Stimulated activated CD4-positive, alpha-beta T cell treated with anti-CD3 and anti-CD28 coated beads, Interleukin-2, amount 100 ng/mL, for 24 hours (primary cell): ENCODE measurements at regions not wholly inside any gene's neighbourhood (a gene's known extent, or its start where the extent isn't known, plus 50 kb on each side); places are given as distances from the start of the nearest gene placed in this dataset.

Experiments used
- DNase-seq, 2 donors: peaks; one replicate each; pipeline ENCODE4 v3.0.0-alpha.2; 2020

- DNase-seq, result no peak
Measured at GRCh38 chr4:31325300-31325699, 605.1 kb downstream of the PCDH7 start.

- DNase-seq, result no peak
Measured at GRCh38 chr4:31327031-31327430, 606.9 kb downstream of the PCDH7 start.

DNA sequence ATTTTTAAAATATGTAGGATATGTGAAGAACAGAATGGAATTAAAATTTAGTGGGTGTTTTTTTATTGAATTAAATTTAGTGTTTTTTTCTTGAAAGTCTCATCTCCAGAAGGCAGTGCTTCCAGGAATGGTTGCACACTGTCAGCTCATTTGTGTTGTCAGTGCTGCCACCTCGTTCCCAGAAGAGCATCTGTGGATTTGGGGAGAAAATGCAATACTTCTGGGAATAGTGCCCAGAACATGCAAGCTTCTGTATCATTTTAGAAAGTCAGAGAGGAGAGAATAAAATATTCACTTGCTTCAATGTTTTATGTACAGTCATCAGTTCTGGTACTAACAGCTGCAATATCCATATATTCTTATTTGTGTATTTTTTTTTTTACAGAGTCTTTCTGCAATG lies 608.8 kb downstream of the PCDH7 start:
- DNase-seq, result no peak

DNA sequence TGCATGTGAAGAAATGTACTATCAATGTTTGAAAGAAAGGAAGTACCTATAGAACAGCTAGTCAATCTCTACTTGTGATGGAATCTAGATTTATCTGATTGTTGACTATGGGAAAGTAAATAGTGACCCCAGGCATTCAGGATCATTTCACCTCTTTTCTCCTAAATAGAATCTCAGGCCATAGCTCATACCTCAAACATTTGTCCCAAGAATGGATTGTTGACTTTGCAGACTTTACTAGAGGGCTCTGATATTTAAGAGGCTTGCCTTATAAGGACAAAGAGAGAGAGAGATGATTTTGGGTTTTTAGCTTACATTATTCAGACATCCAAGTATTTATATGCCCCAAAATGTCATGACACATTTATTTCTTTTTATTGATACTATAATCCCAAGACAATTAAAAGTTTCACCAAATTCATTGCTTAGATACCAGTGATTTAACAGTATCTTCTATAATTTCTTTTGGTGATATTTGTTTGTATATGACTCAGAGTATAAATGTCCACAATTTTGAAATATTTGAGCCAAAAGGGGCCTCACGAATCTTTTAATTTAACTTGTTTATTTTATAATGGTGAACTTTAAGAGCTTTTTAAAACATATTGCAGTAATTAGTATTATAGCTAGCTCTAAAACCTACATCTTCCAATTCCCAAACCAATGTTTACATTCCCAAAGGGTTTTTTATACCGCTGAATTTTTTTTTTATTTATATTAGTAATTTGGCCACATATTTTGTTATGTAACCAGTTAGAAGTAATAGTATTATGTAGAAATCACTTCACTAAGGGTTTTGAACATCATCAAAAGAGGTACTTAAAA lies 614.1 kb downstream of the PCDH7 start:
- DNase-seq, result no peak

- DNase-seq, result no peak
Measured at GRCh38 chr4:31338000-31338399, 617.8 kb downstream of the PCDH7 start.

- DNase-seq, result no peak
Measured at GRCh38 chr4:31341601-31342359, 621.6 kb downstream of the PCDH7 start.

DNA sequence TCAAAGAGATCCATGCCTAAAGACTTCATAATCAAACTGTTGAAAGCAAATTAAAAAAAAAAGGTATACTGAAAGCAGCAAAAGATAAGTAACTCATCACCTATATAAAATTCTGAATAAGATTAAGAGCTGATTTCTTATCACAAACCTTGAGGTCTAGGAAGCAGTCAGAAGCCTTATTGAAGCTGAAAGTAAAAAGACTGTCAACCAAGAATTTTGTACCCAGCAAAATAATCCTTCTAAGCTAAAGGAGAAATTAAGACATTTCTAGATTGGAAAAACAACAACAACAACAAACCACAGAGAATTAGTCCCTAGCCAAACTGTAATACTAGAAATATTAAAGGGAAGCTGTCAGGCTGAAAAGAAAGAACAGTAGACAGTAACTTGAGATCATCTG lies 622.9 kb downstream of the PCDH7 start:
- DNase-seq, result no peak

- no peak for DNase-seq
Measured at GRCh38 chr4:31349907-31350306, 629.7 kb downstream of the PCDH7 start.

GRCh38 chr4:31351695-31352094 lies 631.5 kb downstream of the PCDH7 start:
- DNase-seq, result no peak

DNA sequence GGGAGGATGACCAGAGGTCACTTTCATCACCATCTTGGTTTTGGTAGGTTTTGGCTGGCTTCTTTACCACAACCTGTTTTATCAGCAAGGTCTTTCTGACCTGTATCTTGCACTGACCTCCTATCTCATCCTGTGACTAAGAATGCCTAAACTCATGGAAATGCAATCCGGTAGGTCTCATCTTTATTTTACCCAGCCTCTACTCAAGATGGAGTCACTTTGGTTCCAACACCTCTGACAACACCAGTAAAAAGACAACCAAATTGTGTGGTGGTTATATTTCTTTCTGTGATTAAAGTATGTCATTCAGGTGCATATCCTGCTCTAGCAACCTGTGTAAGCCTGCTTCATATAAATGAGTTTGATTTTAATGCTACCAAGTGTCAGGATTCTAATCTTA lies 636.7 kb downstream of the PCDH7 start:
- no peak for DNase-seq

GRCh38 chr4:31360786-31361185 lies 640.6 kb downstream of the PCDH7 start:
- no peak for DNase-seq

GRCh38 chr4:31362756-31363155 lies 642.6 kb downstream of the PCDH7 start:
- DNase-seq, result no peak

- no peak for DNase-seq
Measured at GRCh38 chr4:31365006-31365690, 645.0 kb downstream of the PCDH7 start.

DNA sequence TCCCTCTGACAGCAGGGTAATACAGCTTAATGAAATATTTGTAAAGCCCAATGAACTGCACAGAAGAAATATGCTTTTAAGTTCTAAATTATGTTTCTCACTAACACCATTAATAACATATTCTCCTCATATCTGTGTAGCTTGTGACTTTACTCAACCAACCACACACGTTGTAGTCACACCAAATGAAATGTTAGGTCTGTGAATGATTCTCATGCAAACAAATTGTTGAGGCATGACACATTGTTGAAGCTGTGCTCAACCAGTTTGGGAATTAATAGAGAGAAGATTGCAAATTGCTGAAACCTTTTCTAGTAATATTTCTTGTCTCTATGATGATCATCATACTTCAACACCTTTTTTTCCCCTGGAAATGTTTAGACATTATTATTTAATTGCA lies 645.9 kb downstream of the PCDH7 start:
- DNase-seq, result no peak

- DNase-seq, result no peak
Measured at GRCh38 chr4:31370866-31371465, 650.8 kb downstream of the PCDH7 start.

DNA sequence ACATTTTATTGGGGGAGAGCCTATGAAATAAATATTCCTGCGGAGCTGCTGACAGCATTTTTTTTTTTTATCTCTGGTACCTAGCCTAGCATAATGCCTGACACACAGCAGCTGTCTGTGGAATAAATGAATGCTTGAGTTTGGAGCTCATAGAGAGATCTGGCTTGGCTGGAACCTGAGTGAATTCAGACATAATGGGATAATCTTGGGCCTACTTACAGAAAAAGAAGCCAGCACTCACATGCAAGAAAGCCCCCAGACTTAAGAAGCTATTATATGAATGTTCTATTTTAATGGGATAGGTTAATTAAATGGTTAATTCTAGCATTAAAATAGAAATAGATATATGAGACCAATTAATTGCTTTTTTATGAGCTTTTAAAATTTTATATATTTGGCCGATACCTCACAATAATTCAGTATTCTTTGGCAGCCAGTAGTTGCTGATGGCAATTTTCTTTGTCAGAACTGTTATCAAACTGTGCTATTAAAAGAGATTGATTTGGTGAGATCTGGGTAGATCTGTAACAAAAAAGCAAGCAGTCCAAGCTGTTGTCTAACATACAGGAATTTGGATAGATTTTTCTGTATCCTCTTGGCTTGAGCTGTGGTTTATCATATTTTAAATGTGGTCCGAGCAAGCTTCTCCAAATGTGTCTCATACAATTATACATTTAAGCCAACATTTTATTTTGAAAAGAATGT lies 654.2 kb downstream of the PCDH7 start:
- no peak for DNase-seq

- DNase-seq, result no peak
Measured at GRCh38 chr4:31375936-31376335, 655.8 kb downstream of the PCDH7 start.

- no peak for DNase-seq
Measured at GRCh38 chr4:31379364-31379763, 659.2 kb downstream of the PCDH7 start.

GRCh38 chr4:31383767-31384166 lies 663.6 kb downstream of the PCDH7 start:
- no peak for DNase-seq

DNA sequence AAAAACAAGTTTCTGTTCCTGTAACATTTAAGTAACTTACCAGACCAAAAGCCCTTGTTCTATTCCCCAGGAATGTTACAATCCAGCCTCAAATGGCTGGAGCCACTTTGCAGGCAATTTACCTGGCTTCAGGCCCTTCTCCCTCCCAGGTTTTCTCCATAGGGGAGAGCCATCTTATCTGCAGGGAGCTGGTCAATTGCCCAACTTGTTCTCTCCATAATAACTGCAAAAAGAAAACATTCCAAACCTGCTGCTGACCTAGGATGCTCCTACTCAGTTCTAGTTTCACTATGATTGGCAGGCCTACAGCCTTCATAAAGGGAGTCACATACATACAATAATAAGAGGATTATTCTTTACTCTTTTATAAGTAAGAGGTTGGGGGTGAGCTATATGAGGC lies 670.7 kb downstream of the PCDH7 start:
- DNase-seq, result no peak

GRCh38 chr4:31391976-31392375 lies 671.8 kb downstream of the PCDH7 start:
- no peak for DNase-seq

DNA sequence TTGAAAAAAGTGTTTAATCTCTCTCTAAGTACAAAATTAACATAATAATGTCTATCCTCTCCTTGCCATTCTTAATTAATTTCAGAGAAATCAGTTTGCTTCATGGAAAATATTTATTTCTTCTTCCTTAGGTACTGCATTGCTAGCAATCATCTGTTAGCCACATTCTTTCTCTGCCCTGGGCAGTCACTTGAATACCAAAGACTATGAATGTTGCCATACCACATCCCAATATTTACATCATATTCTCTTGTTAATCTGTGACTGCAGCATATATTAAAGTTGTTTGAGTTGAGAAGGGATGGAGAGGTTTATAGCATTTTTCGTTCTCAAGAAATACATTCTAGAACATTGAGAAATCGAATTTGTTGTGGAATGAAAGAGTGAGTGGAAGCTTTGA lies 672.8 kb downstream of the PCDH7 start:
- no peak for DNase-seq

DNA sequence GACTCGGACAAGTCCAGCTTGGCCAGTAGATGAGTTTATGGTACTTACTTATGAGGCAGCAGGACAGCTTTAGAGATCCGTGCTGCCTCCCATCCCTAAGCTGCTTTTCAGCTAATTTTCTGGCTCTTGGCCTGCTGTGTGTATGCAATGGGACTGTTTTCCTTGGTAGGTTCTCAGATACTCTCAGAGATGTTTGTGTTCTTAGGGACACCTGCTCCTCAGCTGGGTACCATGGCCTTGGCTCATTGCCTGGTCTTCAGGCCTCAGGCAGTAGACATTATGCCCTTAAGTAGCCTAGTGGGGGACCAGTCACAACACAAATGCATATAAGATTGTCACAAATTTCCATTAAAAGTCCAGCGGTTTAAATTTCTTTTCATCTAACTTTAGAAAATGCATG lies 688.0 kb downstream of the PCDH7 start:
- DNase-seq, result no peak
